ENCODE measurements at regions not wholly inside any gene's neighbourhood (a gene's known extent, or its start where the extent isn't known, plus 50 kb on each side); places are given as distances from the start of the nearest gene placed in this dataset.

- H3K27me3 ChIP-seq = no peaks in the 10 kb centered on the region
- intact Hi-C loops (cut with DNase I) = no loop called here
- no peak for TF ChIP-seq CTCF (IDR thresholded peaks at IDR 0.05)
- ATAC-seq = no peak
- no peaks in the 10 kb centered on the region for H3K36me3 ChIP-seq
- DNase-seq = no peak
- no peaks in the 10 kb centered on the region for H3K9me3 ChIP-seq
- no peaks in the 10 kb centered on the region for H3K4me1 ChIP-seq
- no peak overlapping the region for H3K4me3 ChIP-seq
- H3K27ac ChIP-seq = no peak overlapping the region
Observed at GRCh38 chr2:139380051-139380450, 599.9 kb upstream of the NXPH2 start.

GRCh38 chr2:139378373-139378772 lies 598.2 kb upstream of the NXPH2 start:
- Histone ChIP-seq H3K27ac (no peak overlapping the region), H3K36me3 (no peaks in the 10 kb centered on the region), H3K9me3 (no peaks in the 10 kb centered on the region), H3K27me3 (no peaks in the 10 kb centered on the region), H3K4me1 (no peaks in the 10 kb centered on the region), H3K4me3 (no peak overlapping the region)
- no peak for ATAC-seq
- DNase-seq = no peak
- intact Hi-C loops (cut with DNase I) = no loop called here
- no peak for TF ChIP-seq CTCF (IDR thresholded peaks at IDR 0.05)

- H3K36me3 ChIP-seq = no peaks in the 10 kb centered on the region
- intact Hi-C loops (cut with DNase I) = no loop called here
- H3K4me1 ChIP-seq = no peaks in the 10 kb centered on the region
Observed at GRCh38 chr2:139374296-139374850, 594.2 kb upstream of the NXPH2 start.

GRCh38 chr2:139369423-139370409 lies 589.5 kb upstream of the NXPH2 start:
- DNase-seq (no peak), ATAC-seq (no peak)
- H3K27me3 ChIP-seq = no peaks in the 10 kb centered on the region
- H3K4me1 ChIP-seq = no peaks in the 10 kb centered on the region
- TF ChIP-seq CTCF (IDR thresholded peaks at IDR 0.05) = no peak
- no peak overlapping the region for H3K4me3 ChIP-seq
- no peaks in the 10 kb centered on the region for H3K36me3 ChIP-seq
- intact Hi-C loops (cut with DNase I) = no loop called here
- H3K9me3 ChIP-seq = peaks cover 0 to 8% of the 10 kb centered on the region in 2 donors
- no peak overlapping the region for H3K27ac ChIP-seq

More at GRCh38 chr2:139374296-139374850, 594.2 kb upstream of the NXPH2 start:
- Histone ChIP-seq H3K27me3 (no peaks in the 10 kb centered on the region), H3K27ac (no peak overlapping the region), H3K4me3 (no peak overlapping the region), H3K9me3 (peaks cover 0 to 8% of the 10 kb centered on the region in 2 donors)
- TF ChIP-seq CTCF (IDR thresholded peaks at IDR 0.05) = no peak
- DNase-seq (no peak), ATAC-seq (peak; percentile 46)

- Histone ChIP-seq H3K27ac (no peak overlapping the region), H3K9me3 (peaks cover 0 to 8% of the 10 kb centered on the region in 2 donors), H3K36me3 (no peaks in the 10 kb centered on the region), H3K27me3 (no peaks in the 10 kb centered on the region), H3K4me3 (no peak overlapping the region), H3K4me1 (no peaks in the 10 kb centered on the region)
- no peak for DNase-seq
- ATAC-seq = no peak
- TF ChIP-seq CTCF (IDR thresholded peaks at IDR 0.05) = no peak
- intact Hi-C loops (cut with DNase I) = no loop called here
Observed at GRCh38 chr2:139367416-139367815, 587.2 kb upstream of the NXPH2 start.
